ENCODE measurements at regions not wholly inside any gene's neighbourhood (a gene's known extent, or its start where the extent isn't known, plus 50 kb on each side); places are given as distances from the start of the nearest gene placed in this dataset.

- in situ Hi-C loops (cut with HindIII; ENCODE audit: low sequenced_read_pairs) = no loop called here
- no peak for TF ChIP-seq CTCF (IDR thresholded peaks at IDR 0.05; ENCODE audit: low read depth, low read length, missing control alignments)
- DNase-seq (ENCODE audit: low read depth) = no peak
Measured at GRCh38 chr2:189337656-189338055, 103.6 kb upstream of the WDR75 start.

GRCh38 chr2:189338115-189338514 is 103.2 kb upstream of the WDR75 start:
- in situ Hi-C loops (cut with HindIII; ENCODE audit: low sequenced_read_pairs) = no loop called here
- TF ChIP-seq CTCF (IDR thresholded peaks at IDR 0.05; ENCODE audit: low read depth, low read length, missing control alignments) = no peak
- no peak overlapping the region for H3K4me3 ChIP-seq (ENCODE audit: low read depth, low read length)
- DNase-seq (ENCODE audit: low read depth) = no peak

More at GRCh38 chr2:189337656-189338055, 103.6 kb upstream of the WDR75 start:
- no peak overlapping the region for H3K4me3 ChIP-seq (ENCODE audit: low read depth, low read length)

- in situ Hi-C loops (cut with HindIII; ENCODE audit: low sequenced_read_pairs) = no loop called here
- DNase-seq (ENCODE audit: low read depth) = no peak
- no peak overlapping the region for H3K4me3 ChIP-seq (ENCODE audit: low read depth, low read length)
- no peak for TF ChIP-seq CTCF (IDR thresholded peaks at IDR 0.05; ENCODE audit: low read depth, low read length, missing control alignments)
Measured at GRCh38 chr2:189341077-189341476, 100.2 kb upstream of the WDR75 start.

GRCh38 chr2:189344043-189344442 is 97.2 kb upstream of the WDR75 start:
- in situ Hi-C loops (cut with HindIII; ENCODE audit: low sequenced_read_pairs) = no loop called here
- TF ChIP-seq CTCF (IDR thresholded peaks at IDR 0.05; ENCODE audit: low read depth, low read length, missing control alignments) = no peak
- H3K4me3 ChIP-seq (ENCODE audit: low read depth, low read length) = no peak overlapping the region
- no peak for DNase-seq (ENCODE audit: low read depth)

- H3K4me3 ChIP-seq (ENCODE audit: low read depth, low read length) = no peak overlapping the region
- TF ChIP-seq CTCF (IDR thresholded peaks at IDR 0.05; ENCODE audit: low read depth, low read length, missing control alignments) = peak; percentile 41
- peak; percentile 97 for DNase-seq (ENCODE audit: low read depth)
- in situ Hi-C loops (cut with HindIII; ENCODE audit: low sequenced_read_pairs) = loop anchor here (5.0 kb wide), 1 partner anchor 60 kb away; no protein-coding TSS in a partner anchor
Measured at GRCh38 chr2:189347540-189347939, 93.7 kb upstream of the WDR75 start.

- in situ Hi-C loops (cut with HindIII; ENCODE audit: low sequenced_read_pairs) = loop anchor here (5.0 kb wide), 1 partner anchor 59 kb away; no protein-coding TSS in a partner anchor
- DNase-seq (ENCODE audit: low read depth) = no peak
- no peak for TF ChIP-seq CTCF (IDR thresholded peaks at IDR 0.05; ENCODE audit: low read depth, low read length, missing control alignments)
- no peak overlapping the region for H3K4me3 ChIP-seq (ENCODE audit: low read depth, low read length)
Measured at GRCh38 chr2:189348369-189348768, 92.9 kb upstream of the WDR75 start.
